H1 (cell line): ENCODE measurements at regions not wholly inside any gene's neighbourhood (a gene's known extent, or its start where the extent isn't known, plus 50 kb on each side); places are given as distances from the start of the nearest gene placed in this dataset.

Experiments
- CTCF ChIA-PET: fragments of 300-600 bp; sonication (Branson Sonifier 250); formaldehyde crosslinking; loops from one replicate; lab custom pipeline; 2021; ENCODE audit not compliant: partially characterized antibody; lab: Charles Lee
- POLR2A ChIA-PET: fragments of 300-600 bp; sonication (Branson Sonifier 250); formaldehyde crosslinking; loops from one replicate; lab custom pipeline; 2021; ENCODE audit warnings: inconsistent platforms; ENCODE audit not compliant: partially characterized antibody; lab: Charles Lee
- DNase-seq, 2 experiments: peaks; one replicate each; pipeline versions ENCODE4 v3.0.0 to v3.0.0-alpha.2; 2010 to 2022; ENCODE audit warnings: low spot score in 2 of 2, low read depth in 1 of 2, mixed read lengths in 1 of 2
- FAIRE-seq: peaks from 2 replicates; lab custom pipeline; 2011; peaks lifted over from hg19 to GRCh38; lab: Jason Lieb, UNC
- H2AFZ ChIP-seq: 2 replicates; pipeline ENCODE4 v1.8.1; 2012; ENCODE audit warnings: low read length, inconsistent platforms
- H2AK5ac ChIP-seq: 2 replicates; pipeline ENCODE4 v1.6.1; 2013; ENCODE audit warnings: low read depth, low read length
- H2BK120ac ChIP-seq: replicated peaks from 2 replicates; pipeline ENCODE3; 2013; ENCODE audit warnings: low read depth, low read length, inconsistent platforms
- H2BK12ac ChIP-seq: 2 replicates; pipeline ENCODE4 v1.6.1; 2013; ENCODE audit warnings: low read depth, low read length
- H2BK15ac ChIP-seq: 2 replicates; pipeline ENCODE4 v1.6.1; 2013; ENCODE audit warnings: low read length
- H2BK20ac ChIP-seq: 2 replicates; pipeline ENCODE4 v1.6.1; 2013; ENCODE audit warnings: low read length
- H2BK5ac ChIP-seq: 2 replicates; pipeline ENCODE4 v1.6.1; 2013; ENCODE audit warnings: low read depth, low read length
- H3K14ac ChIP-seq: 2 replicates; pipeline ENCODE4 v1.6.1; 2013; ENCODE audit warnings: inconsistent platforms; ENCODE audit not compliant: insufficient read length
- H3K18ac ChIP-seq: 2 replicates; pipeline ENCODE4 v1.6.1; 2013; ENCODE audit warnings: low read length; ENCODE audit errors: extremely low read depth
- H3K23ac ChIP-seq: 2 replicates; pipeline ENCODE4 v1.6.1; 2013; ENCODE audit warnings: inconsistent platforms; ENCODE audit not compliant: insufficient read length
- H3K23me2 ChIP-seq: 2 replicates; pipeline ENCODE4 v1.6.1; 2013; ENCODE audit warnings: low read depth, low read length
- H3K27ac ChIP-seq: 2 replicates; pipeline ENCODE4 v1.6.1; 2011; ENCODE audit warnings: low read depth, low read length, inconsistent platforms
- H3K27me3 ChIP-seq, 4 experiments: replicated peaks in 1 of 4; 1 replicate in 1 of 4; 2 replicates in 3 of 4; pipeline versions ENCODE4 v1.6.1 to v1.8.1; 2011 to 2013; ENCODE audit warnings: low read length in 3 of 4, mild to moderate bottlenecking in 3 of 4, inconsistent platforms in 2 of 4, mixed read lengths in 2 of 4, moderate library complexity in 1 of 4; ENCODE audit not compliant: control insufficient read depth in 3 of 4, insufficient read depth in 3 of 4; ENCODE audit errors: extremely low read depth in 1 of 4
- H3K36me3 ChIP-seq, 4 experiments: 2 replicates each; pipeline versions ENCODE4 v1.6.1 to v1.8.1; 2011 to 2013; ENCODE audit warnings: mild to moderate bottlenecking in 4 of 4, low read length in 3 of 4, moderate library complexity in 2 of 4, control low read depth in 1 of 4, inconsistent platforms in 1 of 4; ENCODE audit not compliant: insufficient read depth in 4 of 4, control insufficient read depth in 2 of 4
- H3K4ac ChIP-seq: replicated peaks from 2 replicates; pipeline ENCODE3; 2013; ENCODE audit warnings: low read length, low read depth, mixed read lengths, inconsistent platforms; ENCODE audit not compliant: insufficient read length
- H3K4me1 ChIP-seq, 4 experiments: replicated peaks in 1 of 4; 1 replicate in 1 of 4; 2 replicates in 3 of 4; pipeline versions ENCODE4 v1.6.1 to v1.8.1; 2011 to 2013; ENCODE audit warnings: low read length in 3 of 4, inconsistent platforms in 2 of 4, mixed read lengths in 1 of 4; ENCODE audit not compliant: insufficient read depth in 4 of 4, control insufficient read depth in 3 of 4
- H3K4me2 ChIP-seq, 2 experiments: 2 replicates each; pipeline versions ENCODE4 v1.6.1 to v1.8.1; 2011 to 2013; ENCODE audit warnings: low read depth in 2 of 2, low read length in 2 of 2, control low read depth in 1 of 2, inconsistent platforms in 1 of 2, mild to moderate bottlenecking in 1 of 2; ENCODE audit not compliant: insufficient read depth in 1 of 2
- H3K4me3 ChIP-seq, 4 experiments: fragments of 200-600, 300-600 bp in 1 of 4; sonication (generic), shearing (Covaris generic), sonication (Bioruptor Twin) in 1 of 4; 2 replicates each; pipeline versions ENCODE4 v1.5.1 to v1.8.1; 2011 to 2016; ENCODE audit warnings: low read length in 4 of 4, low read depth in 3 of 4, control low read depth in 2 of 4, inconsistent platforms in 2 of 4, mild to moderate bottlenecking in 2 of 4, mixed read lengths in 1 of 4, moderate library complexity in 1 of 4; ENCODE audit not compliant: insufficient read depth in 2 of 4; ENCODE audit errors: extremely low read depth in 1 of 4
- H3K56ac ChIP-seq: replicated peaks from 2 replicates; pipeline ENCODE3; 2013; ENCODE audit warnings: low read depth, mild to moderate bottlenecking, mixed read lengths, low read length, inconsistent platforms; ENCODE audit not compliant: insufficient read length
- H3K79me1 ChIP-seq: 2 replicates; pipeline ENCODE4 v1.6.1; 2013; ENCODE audit warnings: low read depth, low read length, control low read depth
- H3K79me2 ChIP-seq, 2 experiments: 2 replicates each; pipeline versions ENCODE4 v1.6.1 to v1.8.1; 2012 to 2013; ENCODE audit warnings: low read length in 2 of 2, mild to moderate bottlenecking in 2 of 2, inconsistent platforms in 1 of 2; ENCODE audit not compliant: insufficient read depth in 2 of 2, control insufficient read depth in 1 of 2
- H3K9ac ChIP-seq, 4 experiments: replicated peaks in 1 of 4; 1 replicate in 1 of 4; 2 replicates in 3 of 4; pipeline versions ENCODE4 v1.6.1 to v1.8.1; 2011 to 2013; ENCODE audit warnings: low read depth in 3 of 4, low read length in 3 of 4, control low read depth in 2 of 4, mild to moderate bottlenecking in 2 of 4, moderate library complexity in 2 of 4, inconsistent platforms in 1 of 4; ENCODE audit errors: extremely low read depth in 1 of 4
- H3K9me3 ChIP-seq, 2 experiments: 2 replicates each; pipeline versions ENCODE4 v1.6.1 to v1.8.1; 2012 to 2013; ENCODE audit warnings: mild to moderate bottlenecking in 2 of 2, moderate library complexity in 2 of 2, control low read depth in 1 of 2, inconsistent platforms in 1 of 2, low read depth in 1 of 2, low read length in 1 of 2, mixed read lengths in 1 of 2; ENCODE audit not compliant: insufficient read depth in 2 of 2
- H4K20me1 ChIP-seq, 2 experiments: replicated peaks in 1 of 2; 2 replicates each; pipeline versions ENCODE3 to v1.8.1; 2011 to 2013; ENCODE audit warnings: inconsistent platforms in 2 of 2, low read length in 2 of 2, mild to moderate bottlenecking in 1 of 2; ENCODE audit not compliant: insufficient read depth in 2 of 2, control insufficient read depth in 1 of 2
- H4K5ac ChIP-seq: 2 replicates; pipeline ENCODE4 v1.6.1; 2013; ENCODE audit warnings: low read length, low read depth, mixed read lengths, inconsistent platforms; ENCODE audit not compliant: insufficient read length
- H4K8ac ChIP-seq: 2 replicates; pipeline ENCODE4 v1.8.0; 2013; ENCODE audit warnings: mild to moderate bottlenecking, moderate library complexity, low read length, inconsistent platforms; ENCODE audit not compliant: insufficient read depth; ENCODE audit errors: extremely low read depth
- H4K91ac ChIP-seq: replicated peaks from 2 replicates; pipeline ENCODE3; 2013; ENCODE audit warnings: low read length, mixed read lengths, inconsistent platforms; ENCODE audit not compliant: insufficient read length
- BCL11A ChIP-seq, 2 experiments: IDR thresholded peaks; one replicate each; pipeline ENCODE4 v1.6.1; 2011; ENCODE audit warnings: low read depth in 2 of 2, low read length in 2 of 2, mild to moderate bottlenecking in 2 of 2
- CEBPB ChIP-seq: IDR thresholded peaks from 2 replicates; pipeline ENCODE4 v1.6.1; 2012; ENCODE audit warnings: low read depth, low read length
- CREB1 ChIP-seq: IDR thresholded peaks from 2 replicates; pipeline ENCODE4 v1.6.1; 2012; ENCODE audit warnings: inconsistent platforms
- CTBP2 ChIP-seq: IDR thresholded peaks from 2 replicates; pipeline ENCODE4 v1.7.0; 2011; ENCODE audit warnings: borderline replicate concordance, mild to moderate bottlenecking, moderate library complexity, mixed read lengths, low read length; ENCODE audit not compliant: insufficient read depth, insufficient read length
- GTF2F1 ChIP-seq: IDR thresholded peaks from 2 replicates; pipeline ENCODE4 v1.6.1; 2012; ENCODE audit warnings: low read depth, low read length, improper control_type of control experiment, borderline replicate concordance
- KDM4A ChIP-seq: IDR thresholded peaks from one replicate; pipeline ENCODE4 v1.7.1; 2012; ENCODE audit warnings: low read depth, mild to moderate bottlenecking, moderate library complexity, low read length, inconsistent platforms; ENCODE audit not compliant: severe bottlenecking
- PHF8 ChIP-seq: fragments of 200-600 bp; sonication (generic); conservative IDR thresholded peaks from 2 replicates; pipeline ENCODE4 v1.7.1; 2012; ENCODE audit warnings: low read depth, mild to moderate bottlenecking, inconsistent platforms, low read length, moderate library complexity
- POLR2A ChIP-seq, 2 experiments: IDR thresholded peaks; 1 replicate in 1 of 2; 2 replicates in 1 of 2; pipeline ENCODE4 v1.6.1; 2011; ENCODE audit warnings: low read depth in 2 of 2, low read length in 2 of 2, mild to moderate bottlenecking in 2 of 2; ENCODE audit errors: control extremely low read depth in 1 of 2
- POLR2AphosphoS5 ChIP-seq: IDR thresholded peaks from 2 replicates; pipeline ENCODE4 v1.6.1; 2011; ENCODE audit warnings: low read depth, low read length
- RBBP5 ChIP-seq: IDR thresholded peaks from 2 replicates; pipeline ENCODE4 v1.7.1; 2012; ENCODE audit warnings: low read depth, mild to moderate bottlenecking, inconsistent platforms, low read length, moderate library complexity, borderline replicate concordance
- SIRT6 ChIP-seq: IDR thresholded peaks from one replicate; pipeline ENCODE4 v1.7.1; 2012; ENCODE audit warnings: low read length, inconsistent platforms
- SIX5 ChIP-seq: IDR thresholded peaks from 2 replicates; pipeline ENCODE4 v1.6.1; 2011; ENCODE audit warnings: mild to moderate bottlenecking, low read depth, low read length
- SP4 ChIP-seq: IDR thresholded peaks from 2 replicates; pipeline ENCODE4 v1.6.1; 2012; ENCODE audit warnings: low read length, inconsistent platforms
- TAF1 ChIP-seq: IDR thresholded peaks from 2 replicates; pipeline ENCODE4 v1.6.1; 2011; ENCODE audit warnings: mild to moderate bottlenecking, low read depth, low read length
- TEAD4 ChIP-seq: IDR thresholded peaks from 2 replicates; pipeline ENCODE4 v1.6.1; 2012; ENCODE audit warnings: low read depth, low read length, inconsistent platforms, mixed read lengths
- WGBS, 2 experiments: shearing (Covaris generic) in 1 of 2; methylation state at CpG; one replicate each; pipeline versions ENCODE4 v1.1.6 to v1.1.7; 2013 to 2015; ENCODE audit warnings: low lambda C conversion rate in 2 of 2, mixed read lengths in 2 of 2, inconsistent platforms in 1 of 2, low coverage in 1 of 2, missing lambda C conversion rate in 1 of 2; ENCODE audit not compliant: insufficient replicate concordance in 2 of 2, insufficient coverage in 1 of 2, insufficient read length in 1 of 2; ENCODE audit errors: extremely low coverage in 1 of 2, missing lambda C conversion rate in 1 of 2; 5-methylcytosine and 5-hydroxymethylcytosine counted together
- TF ChIP-seq, protein P1 (sequence below): IDR thresholded peaks from 2 replicates; pipeline ENCODE4 v1.6.1; 2011; ENCODE audit warnings: low read length, improper control_type of control experiment

DNA sequence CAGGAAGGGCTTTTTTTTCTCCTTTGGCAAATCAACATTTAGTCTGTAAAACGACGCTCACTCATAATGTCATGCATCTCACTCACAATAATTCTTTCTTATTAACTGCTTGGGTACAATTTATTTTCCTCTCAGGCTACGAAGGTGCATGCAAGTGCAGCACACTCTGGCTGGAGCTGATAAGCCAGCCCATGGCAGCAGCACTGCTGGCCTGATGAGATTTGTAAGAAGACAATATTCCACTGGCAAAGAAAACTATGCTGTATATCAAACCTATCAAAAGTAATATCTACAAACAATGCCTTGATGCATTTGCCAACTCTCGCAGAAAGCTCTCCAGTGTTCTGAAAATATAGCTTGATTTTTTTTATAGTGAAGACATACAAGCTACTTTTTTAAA lies 170.0 kb upstream of the PHF14 start:
- Histone ChIP-seq H4K8ac (no peak overlapping the region), H3K27me3 (no peaks in the 10 kb centered on the region), H3K23me2 (no peaks in the 10 kb centered on the region), H2AK5ac (no peak overlapping the region), H4K5ac (no peak overlapping the region), H3K4me2 (no peak overlapping the region), H2AFZ (no peak overlapping the region), H3K9ac (no peak overlapping the region), H4K91ac (no peak overlapping the region), H3K23ac (no peak overlapping the region), H4K20me1 (no peaks in the 10 kb centered on the region), H3K18ac (no peak overlapping the region), H3K79me1 (no peaks in the 10 kb centered on the region), H2BK20ac (no peak overlapping the region), H2BK15ac (no peak overlapping the region), H2BK120ac (no peak overlapping the region), H3K4me1 (no peaks in the 10 kb centered on the region), H2BK12ac (no peak overlapping the region), H2BK5ac (no peak overlapping the region)
- no peak for FAIRE-seq
- DNase-seq: no peak
- WGBS, 2 experiments: 90% methylated on average over 4 of the region's 4 CpGs; no CpG with 5 or more reads in 1 of the 2 experiments
- POLR2A ChIA-PET: no interaction called here
- TF ChIP-seq POLR2A (IDR thresholded peaks at IDR 0.05; ENCODE audit: control extremely low read depth in 1 of 2, low read depth in 2 of 2, low read length in 2 of 2) (no peak), CEBPB (no peak), BCL11A (IDR thresholded peaks at IDR 0.05; ENCODE audit: low read depth in 2 of 2, low read length in 2 of 2) (no peak), KDM4A (no peak), SIX5 (no peak), CREB1 (no peak), TAF1 (no peak), CTBP2 (no peak), GTF2F1 (no peak), PHF8 (no peak), POLR2AphosphoS5 (no peak), SIRT6 (no peak), SP4 (no peak), TEAD4 (no peak), RBBP5 (no peak)
- TF ChIP-seq, protein P1, sequence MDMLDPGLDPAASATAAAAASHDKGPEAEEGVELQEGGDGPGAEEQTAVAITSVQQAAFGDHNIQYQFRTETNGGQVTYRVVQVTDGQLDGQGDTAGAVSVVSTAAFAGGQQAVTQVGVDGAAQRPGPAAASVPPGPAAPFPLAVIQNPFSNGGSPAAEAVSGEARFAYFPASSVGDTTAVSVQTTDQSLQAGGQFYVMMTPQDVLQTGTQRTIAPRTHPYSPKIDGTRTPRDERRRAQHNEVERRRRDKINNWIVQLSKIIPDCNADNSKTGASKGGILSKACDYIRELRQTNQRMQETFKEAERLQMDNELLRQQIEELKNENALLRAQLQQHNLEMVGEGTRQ: no peak
- TF ChIP-seq, all 59 proteins: peak for 0
- no peaks in the 10 kb centered on the region for H3K36me3 ChIP-seq
- H3K4me3 ChIP-seq: no peak overlapping the region
- peak overlapping the region; percentile 69 for H3K4ac ChIP-seq
- no peaks in the 10 kb centered on the region for H3K79me2 ChIP-seq
- no peak overlapping the region for H3K56ac ChIP-seq
- no peaks in the 10 kb centered on the region for H3K9me3 ChIP-seq
- no peak overlapping the region for H3K14ac ChIP-seq
- no peak overlapping the region for H3K27ac ChIP-seq
- CTCF ChIA-PET: interaction anchor here (0.5 kb wide), 1 partner anchor 67 kb away, joined by 3 read pairs; no protein-coding TSS in a partner anchor
